Glutamatergic neuron (in vitro differentiated cells): ENCODE measurements at regions not wholly inside any gene's neighbourhood (a gene's known extent, or its start where the extent isn't known, plus 50 kb on each side); places are given as distances from the start of the nearest gene placed in this dataset.

Experiments used
- DNase-seq: peaks from one replicate; pipeline ENCODE4 v3.0.0; 2022
- H3K27ac Mint-ChIP-seq: one replicate; pipeline ENCODE4 v1.8.0; 2020; ENCODE audit warnings: mild to moderate bottlenecking, mixed read lengths, inconsistent platforms; ENCODE audit not compliant: unreplicated experiment
- H3K27me3 Mint-ChIP-seq: one replicate; pipeline ENCODE4 v1.8.0; 2020; ENCODE audit warnings: mild to moderate bottlenecking, moderate library complexity, mixed read lengths, inconsistent platforms; ENCODE audit not compliant: unreplicated experiment
- H3K36me3 Mint-ChIP-seq: one replicate; pipeline ENCODE4 v1.8.0; 2020; ENCODE audit warnings: mild to moderate bottlenecking, mixed read lengths, inconsistent platforms; ENCODE audit not compliant: unreplicated experiment
- H3K4me1 Mint-ChIP-seq: one replicate; pipeline ENCODE4 v1.8.0; 2020; ENCODE audit warnings: mild to moderate bottlenecking, low read depth, mixed read lengths, inconsistent platforms; ENCODE audit not compliant: unreplicated experiment
- H3K4me3 Mint-ChIP-seq: one replicate; pipeline ENCODE4 v1.8.0; 2020; ENCODE audit warnings: mild to moderate bottlenecking, mixed read lengths, inconsistent platforms; ENCODE audit not compliant: unreplicated experiment
- H3K9me3 Mint-ChIP-seq: one replicate; pipeline ENCODE4 v1.8.0; 2020; ENCODE audit warnings: mild to moderate bottlenecking, moderate library complexity, mixed read lengths, inconsistent platforms; ENCODE audit not compliant: unreplicated experiment
- CTCF ChIP-seq: fragments of 200-600 bp; sonication (generic); IDR thresholded peaks from one replicate; pipeline ENCODE4 v1.5.0; 2021; ENCODE audit not compliant: partially characterized antibody, unreplicated experiment

GRCh38 chr11:71062199-71062598 lies 190.2 kb downstream of the SHANK2 start:
- TF ChIP-seq CTCF, result no peak
- H3K4me3 Mint-ChIP-seq, result no peak overlapping the region
- no peak overlapping the region for H3K27ac Mint-ChIP-seq
- DNase-seq, result no peak
- H3K36me3 Mint-ChIP-seq, result no peaks in the 10 kb centered on the region
- no peaks in the 10 kb centered on the region for H3K4me1 Mint-ChIP-seq
- H3K9me3 Mint-ChIP-seq, result peaks cover 3% of the 10 kb centered on the region
- H3K27me3 Mint-ChIP-seq, result peaks cover 2% of the 10 kb centered on the region

GRCh38 chr11:71060391-71060791 lies 192.0 kb downstream of the SHANK2 start:
- Mint-ChIP-seq H3K4me3 (no peak overlapping the region), H3K36me3 (no peaks in the 10 kb centered on the region), H3K27ac (no peak overlapping the region), H3K27me3 (peaks cover 2% of the 10 kb centered on the region), H3K4me1 (no peaks in the 10 kb centered on the region), H3K9me3 (peaks cover 3% of the 10 kb centered on the region)
- no peak for TF ChIP-seq CTCF
- no peak for DNase-seq

DNA sequence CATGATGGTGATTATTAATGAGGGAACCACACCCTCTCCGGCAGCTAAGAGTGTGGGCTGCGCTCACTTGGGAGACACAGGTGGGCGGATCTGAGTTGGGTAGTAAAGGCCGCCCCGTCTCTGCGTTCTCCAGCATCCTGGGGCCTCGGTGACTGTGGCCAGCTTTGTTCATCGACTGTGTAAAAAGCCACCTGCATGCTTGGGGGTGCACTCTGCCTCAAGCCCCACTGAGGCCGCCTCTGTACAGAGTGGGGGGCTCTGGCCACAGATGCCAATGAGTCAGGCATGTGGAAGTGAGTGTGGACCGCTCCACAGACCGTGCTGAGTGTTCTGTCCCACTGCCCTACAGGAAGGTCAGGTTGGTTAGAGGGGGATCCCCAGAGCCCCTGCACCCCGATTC lies 192.7 kb downstream of the SHANK2 start:
- no peak overlapping the region for H3K27ac Mint-ChIP-seq
- DNase-seq, result no peak
- H3K4me3 Mint-ChIP-seq, result no peak overlapping the region
- no peaks in the 10 kb centered on the region for H3K36me3 Mint-ChIP-seq
- peaks cover 2% of the 10 kb centered on the region for H3K27me3 Mint-ChIP-seq
- H3K4me1 Mint-ChIP-seq, result no peaks in the 10 kb centered on the region
- no peak for TF ChIP-seq CTCF
- peaks cover 3% of the 10 kb centered on the region for H3K9me3 Mint-ChIP-seq

- H3K36me3 Mint-ChIP-seq, result no peaks in the 10 kb centered on the region
- TF ChIP-seq CTCF, result no peak
Observed at GRCh38 chr11:71055925-71056324, 196.5 kb downstream of the SHANK2 start.

More at GRCh38 chr11:71055925-71056324, 196.5 kb downstream of the SHANK2 start:
- peaks cover 2% of the 10 kb centered on the region for H3K27me3 Mint-ChIP-seq
- no peak overlapping the region for H3K4me3 Mint-ChIP-seq
- no peaks in the 10 kb centered on the region for H3K4me1 Mint-ChIP-seq
- H3K27ac Mint-ChIP-seq, result no peak overlapping the region
- no peaks in the 10 kb centered on the region for H3K9me3 Mint-ChIP-seq
- DNase-seq, result no peak
